ENCODE measurements at regions not wholly inside any gene's neighbourhood (a gene's known extent, or its start where the extent isn't known, plus 50 kb on each side); places are given as distances from the start of the nearest gene placed in this dataset.

DNA sequence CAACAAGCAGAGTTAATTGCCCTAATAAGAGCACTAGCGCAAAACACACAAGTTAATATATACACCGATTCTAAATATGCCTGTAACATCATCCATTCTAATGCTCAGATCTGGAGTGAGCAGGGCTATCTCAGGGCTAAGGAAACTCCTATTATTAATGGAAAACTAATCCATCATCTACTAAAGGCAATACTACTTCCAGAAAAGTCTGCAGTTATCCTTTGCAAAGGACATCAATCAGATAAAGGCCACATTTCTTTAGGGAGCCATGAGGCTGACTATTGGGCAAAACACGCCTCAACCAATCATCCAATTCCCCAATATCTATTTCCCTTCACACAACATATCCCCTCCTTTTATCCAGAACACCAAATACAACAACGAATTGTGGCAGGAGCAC, 1032.3 kb upstream of the NUDT12 start:
- no TSS peak for BruUV-seq (replicated peaks)
- CTCF ChIA-PET: no interaction called here
- Mint-ChIP-seq H3K36me3 (ENCODE audit: insufficient read depth, unreplicated experiment) (no peaks in the 10 kb centered on the region), H3K4me3 (ENCODE audit: low read depth, unreplicated experiment) (no peak overlapping the region), H3K4me1 (ENCODE audit: low read depth, unreplicated experiment) (no peaks in the 10 kb centered on the region), H3K27ac (ENCODE audit: unreplicated experiment) (no peak overlapping the region), H3K9me3 (ENCODE audit: low read depth, unreplicated experiment) (peaks cover 8% of the 10 kb centered on the region), H3K27me3 (ENCODE audit: unreplicated experiment) (peaks cover 16% of the 10 kb centered on the region)
- intact Hi-C loops (cut with micrococcal nuclease; ENCODE audit: unreplicated experiment): no loop called here
- TF ChIP-seq, protein P1, sequence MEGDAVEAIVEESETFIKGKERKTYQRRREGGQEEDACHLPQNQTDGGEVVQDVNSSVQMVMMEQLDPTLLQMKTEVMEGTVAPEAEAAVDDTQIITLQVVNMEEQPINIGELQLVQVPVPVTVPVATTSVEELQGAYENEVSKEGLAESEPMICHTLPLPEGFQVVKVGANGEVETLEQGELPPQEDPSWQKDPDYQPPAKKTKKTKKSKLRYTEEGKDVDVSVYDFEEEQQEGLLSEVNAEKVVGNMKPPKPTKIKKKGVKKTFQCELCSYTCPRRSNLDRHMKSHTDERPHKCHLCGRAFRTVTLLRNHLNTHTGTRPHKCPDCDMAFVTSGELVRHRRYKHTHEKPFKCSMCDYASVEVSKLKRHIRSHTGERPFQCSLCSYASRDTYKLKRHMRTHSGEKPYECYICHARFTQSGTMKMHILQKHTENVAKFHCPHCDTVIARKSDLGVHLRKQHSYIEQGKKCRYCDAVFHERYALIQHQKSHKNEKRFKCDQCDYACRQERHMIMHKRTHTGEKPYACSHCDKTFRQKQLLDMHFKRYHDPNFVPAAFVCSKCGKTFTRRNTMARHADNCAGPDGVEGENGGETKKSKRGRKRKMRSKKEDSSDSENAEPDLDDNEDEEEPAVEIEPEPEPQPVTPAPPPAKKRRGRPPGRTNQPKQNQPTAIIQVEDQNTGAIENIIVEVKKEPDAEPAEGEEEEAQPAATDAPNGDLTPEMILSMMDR (IDR thresholded peaks at IDR 0.05; ENCODE audit: unreplicated experiment): no peak
- no peak for DNase-seq

DNA sequence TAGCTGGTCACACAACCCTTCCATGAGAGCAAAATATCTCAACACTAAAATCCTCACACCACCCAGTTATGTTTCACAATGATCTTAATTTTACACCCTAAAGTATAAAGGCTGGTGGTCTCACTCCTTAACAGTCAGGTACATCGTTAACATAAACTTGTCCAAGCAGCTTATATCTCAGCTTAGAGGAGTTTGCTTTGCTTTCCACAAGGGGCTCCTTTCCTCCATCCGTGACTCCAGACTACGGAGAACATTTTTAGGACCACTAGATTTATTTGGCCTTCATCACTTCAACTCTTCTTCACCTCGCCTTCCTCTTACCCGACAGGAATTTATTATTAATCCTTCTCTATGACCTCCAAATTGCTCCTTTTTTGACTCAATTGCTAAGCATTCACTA, 1014.1 kb upstream of the NUDT12 start:
- Mint-ChIP-seq H3K4me1 (ENCODE audit: low read depth, unreplicated experiment) (no peaks in the 10 kb centered on the region), H3K4me3 (ENCODE audit: low read depth, unreplicated experiment) (no peak overlapping the region), H3K36me3 (ENCODE audit: insufficient read depth, unreplicated experiment) (no peaks in the 10 kb centered on the region), H3K9me3 (ENCODE audit: low read depth, unreplicated experiment) (no peaks in the 10 kb centered on the region), H3K27ac (ENCODE audit: unreplicated experiment) (no peak overlapping the region), H3K27me3 (ENCODE audit: unreplicated experiment) (no peaks in the 10 kb centered on the region)
- intact Hi-C loops (cut with micrococcal nuclease; ENCODE audit: unreplicated experiment): no loop called here
- BruUV-seq (replicated peaks): no TSS peak
- CTCF ChIA-PET: no interaction called here
- TF ChIP-seq, protein P1 (IDR thresholded peaks at IDR 0.05; ENCODE audit: unreplicated experiment): no peak
- DNase-seq: no peak

DNA sequence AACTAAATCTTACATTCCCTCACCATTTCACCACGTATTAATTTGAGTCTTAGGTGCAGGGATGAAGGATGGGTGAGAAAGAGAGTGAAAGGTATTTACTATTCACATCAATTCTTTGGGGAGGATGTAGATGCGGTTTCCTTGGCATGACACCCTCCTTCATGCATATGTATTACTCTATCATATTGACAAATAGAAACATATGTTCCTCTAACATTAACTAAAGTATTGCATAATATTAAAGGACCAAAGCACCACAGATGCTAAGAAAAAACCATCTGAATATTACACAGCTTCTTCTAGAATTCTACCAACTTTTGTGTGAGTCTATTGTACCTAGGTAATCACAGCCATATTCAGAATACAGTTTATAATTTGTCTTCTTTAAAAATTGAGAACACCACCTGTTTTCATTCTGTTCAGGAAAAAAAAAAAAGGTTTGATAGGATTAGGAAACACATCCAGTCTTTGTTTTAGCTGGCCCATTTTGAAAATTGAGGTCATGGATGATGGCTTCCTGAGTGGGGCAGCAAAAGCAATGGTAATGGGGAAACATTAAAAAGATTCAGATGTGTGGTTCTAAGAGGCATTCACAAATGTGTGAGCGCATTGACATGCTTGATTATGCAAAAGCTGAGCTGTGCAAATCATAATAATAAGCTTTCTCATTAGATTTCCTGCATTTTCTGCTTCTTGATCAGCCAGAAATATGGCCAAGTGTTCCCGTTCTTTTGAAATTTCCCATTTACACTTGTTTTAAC, 1011.5 kb upstream of the NUDT12 start:
- no peaks in the 10 kb centered on the region for H3K36me3 Mint-ChIP-seq (ENCODE audit: insufficient read depth, unreplicated experiment)
- intact Hi-C loops (cut with micrococcal nuclease; ENCODE audit: unreplicated experiment): no loop called here
- CTCF ChIA-PET: no interaction called here
- H3K4me1 Mint-ChIP-seq (ENCODE audit: low read depth, unreplicated experiment): no peaks in the 10 kb centered on the region
- no TSS peak for BruUV-seq (replicated peaks)
- TF ChIP-seq, protein P1 (IDR thresholded peaks at IDR 0.05; ENCODE audit: unreplicated experiment): no peak
- H3K4me3 Mint-ChIP-seq (ENCODE audit: low read depth, unreplicated experiment): no peak overlapping the region
- no peaks in the 10 kb centered on the region for H3K27me3 Mint-ChIP-seq (ENCODE audit: unreplicated experiment)
- no peaks in the 10 kb centered on the region for H3K9me3 Mint-ChIP-seq (ENCODE audit: low read depth, unreplicated experiment)
- no peak overlapping the region for H3K27ac Mint-ChIP-seq (ENCODE audit: unreplicated experiment)
- no peak for DNase-seq

DNA sequence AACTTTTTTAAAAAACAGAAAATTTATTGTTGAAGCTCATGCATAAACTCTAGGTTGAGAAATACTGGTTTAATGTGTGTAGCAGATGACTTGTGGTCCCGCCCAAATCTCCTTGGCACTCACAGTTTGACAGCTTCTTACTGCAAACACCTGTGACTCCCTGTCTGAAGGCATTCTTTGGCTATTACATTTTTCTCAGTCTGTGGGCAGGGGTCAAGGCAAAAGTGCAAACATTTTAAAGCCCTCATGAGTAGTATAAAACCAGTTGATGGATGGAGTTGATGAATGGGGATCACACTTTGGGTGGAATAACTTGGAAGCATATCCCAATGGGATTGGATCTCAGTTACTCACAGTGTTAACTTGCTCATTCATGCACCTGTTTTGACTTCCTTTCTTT, 1007.0 kb upstream of the NUDT12 start:
- intact Hi-C loops (cut with micrococcal nuclease; ENCODE audit: unreplicated experiment): no loop called here
- CTCF ChIA-PET: no interaction called here
- Mint-ChIP-seq H3K4me1 (ENCODE audit: low read depth, unreplicated experiment) (no peaks in the 10 kb centered on the region), H3K27ac (ENCODE audit: unreplicated experiment) (no peak overlapping the region), H3K9me3 (ENCODE audit: low read depth, unreplicated experiment) (no peaks in the 10 kb centered on the region), H3K36me3 (ENCODE audit: insufficient read depth, unreplicated experiment) (no peaks in the 10 kb centered on the region), H3K27me3 (ENCODE audit: unreplicated experiment) (no peaks in the 10 kb centered on the region), H3K4me3 (ENCODE audit: low read depth, unreplicated experiment) (no peak overlapping the region)
- no peak for DNase-seq
- no TSS peak for BruUV-seq (replicated peaks)
- TF ChIP-seq, protein P1 (IDR thresholded peaks at IDR 0.05; ENCODE audit: unreplicated experiment): no peak

Measured in Calu3 (cell line).